Fibroblast of pulmonary artery (primary cell): ENCODE measurements at regions not wholly inside any gene's neighbourhood (a gene's known extent, or its start where the extent isn't known, plus 50 kb on each side); places are given as distances from the start of the nearest gene placed in this dataset.

ENCODE experiments used
- DNase-seq: peaks from one replicate; pipeline ENCODE4 v3.0.0-alpha.2; 2010; ENCODE audit warnings: low read depth
- H3K4me3 ChIP-seq: replicated peaks from 2 replicates; pipeline ENCODE4 v1.5.1; 2011; ENCODE audit warnings: low read depth, mild to moderate bottlenecking, control low read depth, low read length, moderate library complexity
- TF ChIP-seq, protein P1 (sequence below): IDR thresholded peaks from 2 replicates; pipeline ENCODE4 v1.5.1; 2011; ENCODE audit warnings: mild to moderate bottlenecking, control low read depth, low read length, inconsistent platforms; ENCODE audit errors: missing control alignments

DNA sequence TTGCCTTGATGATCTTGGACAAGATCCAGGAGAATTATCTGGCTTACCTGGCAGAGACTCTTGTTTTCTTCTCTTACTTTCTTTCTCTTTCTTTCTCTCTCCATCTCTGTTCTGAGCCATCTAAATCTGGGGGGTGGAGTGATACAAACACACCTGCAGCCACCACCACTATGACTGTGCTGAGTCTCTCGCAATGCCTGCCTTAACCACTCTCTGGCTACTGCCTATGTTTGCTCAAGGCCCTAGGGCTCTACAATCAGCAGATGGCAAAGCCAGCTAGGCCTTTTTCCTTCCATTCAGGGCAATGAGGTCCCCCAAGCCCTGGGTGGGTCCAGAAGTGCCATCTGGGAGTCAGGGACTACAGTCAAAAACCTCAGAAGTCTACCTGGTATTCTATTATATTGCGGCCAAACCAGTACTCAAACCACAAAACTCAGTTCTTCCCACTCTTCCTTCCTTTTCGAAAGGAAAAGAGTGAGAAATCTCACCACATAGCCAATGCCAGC, 978.9 kb upstream of the NXPH2 start:
- TF ChIP-seq, protein P1, sequence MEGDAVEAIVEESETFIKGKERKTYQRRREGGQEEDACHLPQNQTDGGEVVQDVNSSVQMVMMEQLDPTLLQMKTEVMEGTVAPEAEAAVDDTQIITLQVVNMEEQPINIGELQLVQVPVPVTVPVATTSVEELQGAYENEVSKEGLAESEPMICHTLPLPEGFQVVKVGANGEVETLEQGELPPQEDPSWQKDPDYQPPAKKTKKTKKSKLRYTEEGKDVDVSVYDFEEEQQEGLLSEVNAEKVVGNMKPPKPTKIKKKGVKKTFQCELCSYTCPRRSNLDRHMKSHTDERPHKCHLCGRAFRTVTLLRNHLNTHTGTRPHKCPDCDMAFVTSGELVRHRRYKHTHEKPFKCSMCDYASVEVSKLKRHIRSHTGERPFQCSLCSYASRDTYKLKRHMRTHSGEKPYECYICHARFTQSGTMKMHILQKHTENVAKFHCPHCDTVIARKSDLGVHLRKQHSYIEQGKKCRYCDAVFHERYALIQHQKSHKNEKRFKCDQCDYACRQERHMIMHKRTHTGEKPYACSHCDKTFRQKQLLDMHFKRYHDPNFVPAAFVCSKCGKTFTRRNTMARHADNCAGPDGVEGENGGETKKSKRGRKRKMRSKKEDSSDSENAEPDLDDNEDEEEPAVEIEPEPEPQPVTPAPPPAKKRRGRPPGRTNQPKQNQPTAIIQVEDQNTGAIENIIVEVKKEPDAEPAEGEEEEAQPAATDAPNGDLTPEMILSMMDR, result no peak
- no peak for DNase-seq
- H3K4me3 ChIP-seq, result no peak overlapping the region

GRCh38 chr2:139746901-139747300, 966.7 kb upstream of the NXPH2 start:
- no peak overlapping the region for H3K4me3 ChIP-seq
- TF ChIP-seq, protein P1, result no peak
- no peak for DNase-seq

GRCh38 chr2:139744273-139744672, 964.1 kb upstream of the NXPH2 start:
- no peak for DNase-seq
- no peak overlapping the region for H3K4me3 ChIP-seq
- TF ChIP-seq, protein P1, result no peak

- TF ChIP-seq, protein P1, result no peak
- DNase-seq, result no peak
Measured at GRCh38 chr2:139742216-139743172, 962.3 kb upstream of the NXPH2 start.

DNA sequence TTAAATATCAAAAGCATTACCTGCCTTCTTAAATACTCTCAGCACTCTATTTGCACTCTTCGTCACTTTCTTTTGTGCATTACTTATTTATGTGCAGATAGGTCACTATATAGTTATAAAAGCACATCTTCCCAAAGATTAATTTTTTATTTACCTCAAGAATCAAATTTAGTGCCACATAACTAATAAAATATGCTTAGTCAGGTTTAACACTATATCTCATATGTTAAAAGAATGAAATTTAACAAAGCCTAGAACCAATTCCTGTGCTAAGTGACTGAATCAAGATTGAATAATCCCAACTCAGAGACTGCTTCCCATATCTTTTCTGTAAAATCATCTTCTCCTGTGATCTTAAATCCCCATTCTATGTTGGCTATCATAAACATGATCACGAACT, 957.5 kb upstream of the NXPH2 start:
- TF ChIP-seq, protein P1, result no peak
- no peak overlapping the region for H3K4me3 ChIP-seq
- DNase-seq, result no peak

More at GRCh38 chr2:139742216-139743172, 962.3 kb upstream of the NXPH2 start:
- no peak overlapping the region for H3K4me3 ChIP-seq

DNA sequence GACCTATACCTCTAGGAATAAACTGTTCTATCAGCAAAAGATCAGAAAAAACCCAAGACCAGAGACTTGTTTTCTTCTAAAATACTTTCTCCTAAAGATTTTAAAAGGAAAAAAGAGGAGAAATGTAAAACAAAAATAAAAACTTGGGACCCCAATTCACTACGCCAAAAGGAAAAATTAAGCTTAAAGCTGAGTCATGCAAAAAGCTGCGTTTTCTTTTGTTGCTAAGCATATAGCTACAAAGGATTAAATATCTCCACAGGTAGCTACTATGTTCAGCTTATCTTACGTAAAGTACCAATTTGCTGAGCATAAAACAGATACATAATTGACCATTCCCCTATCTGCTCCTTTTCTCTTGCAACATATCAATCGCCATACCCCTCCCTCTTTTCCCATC, 950.0 kb upstream of the NXPH2 start:
- TF ChIP-seq, protein P1, result no peak
- no peak overlapping the region for H3K4me3 ChIP-seq
- no peak for DNase-seq
